ENCODE measurements at regions not wholly inside any gene's neighbourhood (a gene's known extent, or its start where the extent isn't known, plus 50 kb on each side); places are given as distances from the start of the nearest gene placed in this dataset.

DNA sequence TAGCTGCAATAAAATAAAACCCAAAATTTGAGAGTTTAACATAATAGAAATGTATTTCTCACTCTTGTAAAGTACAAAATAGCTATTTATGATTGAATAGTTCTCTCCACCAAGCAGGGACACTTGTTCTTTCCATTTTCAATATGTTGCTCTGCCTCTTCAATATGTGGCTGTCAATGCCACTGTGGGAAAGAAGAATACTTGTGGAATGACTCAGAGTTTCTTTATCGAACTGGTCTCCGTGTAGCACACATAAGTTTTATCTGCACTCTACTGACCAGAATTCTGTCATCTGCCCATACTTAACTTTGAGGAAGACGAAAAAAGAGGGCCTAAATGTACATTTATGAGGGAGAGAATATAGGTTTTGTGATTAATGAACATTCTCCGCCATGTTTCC is 256.9 kb downstream of the ATXN7L3B start:
- TF ChIP-seq, protein P1, sequence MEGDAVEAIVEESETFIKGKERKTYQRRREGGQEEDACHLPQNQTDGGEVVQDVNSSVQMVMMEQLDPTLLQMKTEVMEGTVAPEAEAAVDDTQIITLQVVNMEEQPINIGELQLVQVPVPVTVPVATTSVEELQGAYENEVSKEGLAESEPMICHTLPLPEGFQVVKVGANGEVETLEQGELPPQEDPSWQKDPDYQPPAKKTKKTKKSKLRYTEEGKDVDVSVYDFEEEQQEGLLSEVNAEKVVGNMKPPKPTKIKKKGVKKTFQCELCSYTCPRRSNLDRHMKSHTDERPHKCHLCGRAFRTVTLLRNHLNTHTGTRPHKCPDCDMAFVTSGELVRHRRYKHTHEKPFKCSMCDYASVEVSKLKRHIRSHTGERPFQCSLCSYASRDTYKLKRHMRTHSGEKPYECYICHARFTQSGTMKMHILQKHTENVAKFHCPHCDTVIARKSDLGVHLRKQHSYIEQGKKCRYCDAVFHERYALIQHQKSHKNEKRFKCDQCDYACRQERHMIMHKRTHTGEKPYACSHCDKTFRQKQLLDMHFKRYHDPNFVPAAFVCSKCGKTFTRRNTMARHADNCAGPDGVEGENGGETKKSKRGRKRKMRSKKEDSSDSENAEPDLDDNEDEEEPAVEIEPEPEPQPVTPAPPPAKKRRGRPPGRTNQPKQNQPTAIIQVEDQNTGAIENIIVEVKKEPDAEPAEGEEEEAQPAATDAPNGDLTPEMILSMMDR (IDR thresholded peaks at IDR 0.05 in 4 of 5, conservative IDR thresholded peaks at IDR 0.05 in 1 of 5), result no peak
- TF ChIP-seq POLR2A (IDR thresholded peaks at IDR 0.05), result no peak

Data from gastrocnemius medialis (tissue), 4 donors.